ENCODE measurements at regions not wholly inside any gene's neighbourhood (a gene's known extent, or its start where the extent isn't known, plus 50 kb on each side); places are given as distances from the start of the nearest gene placed in this dataset.
"Not testable (repeated sequence)": the region's sequence is repeated elsewhere in the genome, so short reads cannot be mapped to it uniquely, and the experiment has no call there.

DNA sequence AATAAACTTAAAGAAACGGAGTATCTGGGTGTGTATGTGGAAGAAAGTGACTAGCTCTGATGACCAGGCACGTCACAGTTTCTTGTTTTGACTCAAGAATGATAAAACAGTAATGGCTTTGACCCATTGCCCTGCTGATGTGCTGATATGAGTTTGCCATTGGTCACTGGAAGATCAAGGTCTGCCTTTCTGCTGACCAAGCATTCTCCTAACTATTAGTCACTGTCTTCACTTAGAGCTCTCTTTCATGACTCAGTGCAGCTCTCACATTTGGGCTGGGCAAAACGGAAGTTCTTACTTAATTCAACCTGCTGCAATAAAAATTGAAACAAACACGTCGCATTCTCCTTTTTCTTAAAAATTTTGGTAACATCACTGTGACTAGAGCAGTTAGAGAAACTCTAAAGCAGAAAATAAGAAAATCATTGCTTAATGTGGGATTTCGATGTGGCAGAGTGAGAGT, 366.7 kb downstream of the BTG1 start:
- DNase-seq = peak; percentile 33

DNA sequence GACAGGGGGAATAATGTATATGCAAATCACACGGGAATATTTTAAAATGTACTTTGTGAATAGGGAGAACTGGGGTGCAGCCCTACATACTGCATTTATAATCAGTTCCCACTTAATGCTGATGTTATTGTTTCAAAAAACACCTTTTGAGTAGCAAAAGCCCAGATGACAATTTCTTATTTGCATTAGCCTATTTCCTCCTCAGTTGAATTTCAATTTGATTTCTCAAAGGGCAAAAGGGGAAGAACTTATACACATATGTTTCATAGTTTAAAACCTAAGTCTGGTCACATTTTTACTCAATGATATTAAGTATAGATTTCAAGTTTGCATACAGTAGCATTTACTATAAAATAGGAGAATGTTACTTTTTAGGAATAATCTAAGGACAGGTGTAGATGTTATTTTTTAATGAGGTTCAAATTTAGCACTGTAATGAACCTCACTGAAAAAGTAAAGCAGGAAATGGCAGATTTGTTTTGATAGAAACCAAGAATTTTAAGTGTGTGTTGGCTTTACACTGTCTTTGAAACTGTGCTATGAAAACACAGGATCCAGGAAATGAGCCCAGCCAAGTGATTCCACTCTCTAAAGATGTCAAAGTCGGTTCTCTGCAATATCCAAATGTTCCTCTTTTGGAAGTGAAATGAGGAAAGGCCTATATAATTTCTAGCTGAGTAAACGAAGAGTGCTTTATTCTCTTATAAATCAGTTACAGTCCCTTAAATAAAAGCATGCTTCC, 367.4 kb downstream of the BTG1 start:
- DNase-seq = no peak

DNA sequence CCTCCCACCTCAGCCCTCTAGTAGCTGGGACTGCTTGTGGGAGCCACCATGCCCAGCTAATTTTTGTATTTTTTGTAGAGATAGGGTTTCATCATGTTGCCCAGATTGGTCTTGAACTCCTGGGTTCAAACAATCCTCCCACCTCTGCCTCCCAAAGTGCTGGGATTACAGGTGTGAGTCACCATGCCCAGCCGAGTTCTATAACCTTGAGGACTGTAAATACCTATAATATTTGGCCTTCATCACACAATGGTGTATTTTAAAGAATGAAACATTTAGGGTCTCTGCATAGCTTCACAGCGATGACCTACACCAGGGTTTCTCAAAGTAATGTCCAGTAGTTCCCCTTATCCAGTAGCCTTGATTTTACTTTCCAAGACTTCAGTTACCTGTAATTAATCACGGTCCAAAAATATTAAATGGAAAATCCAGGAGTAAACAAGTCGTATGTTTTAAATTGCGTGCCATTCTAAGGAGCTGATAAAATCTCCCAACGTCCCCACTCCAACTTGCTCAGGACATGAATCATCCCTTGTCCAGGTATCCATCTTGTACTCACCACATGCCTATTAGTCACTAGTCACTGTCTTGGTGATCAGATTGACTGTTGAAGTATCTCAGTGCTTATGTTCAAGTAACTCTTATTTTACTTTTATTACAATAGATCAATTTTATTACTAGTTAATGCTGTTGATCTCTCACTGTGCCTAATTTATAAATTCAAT, 368.2 kb downstream of the BTG1 start:
- no peak for DNase-seq

DNA sequence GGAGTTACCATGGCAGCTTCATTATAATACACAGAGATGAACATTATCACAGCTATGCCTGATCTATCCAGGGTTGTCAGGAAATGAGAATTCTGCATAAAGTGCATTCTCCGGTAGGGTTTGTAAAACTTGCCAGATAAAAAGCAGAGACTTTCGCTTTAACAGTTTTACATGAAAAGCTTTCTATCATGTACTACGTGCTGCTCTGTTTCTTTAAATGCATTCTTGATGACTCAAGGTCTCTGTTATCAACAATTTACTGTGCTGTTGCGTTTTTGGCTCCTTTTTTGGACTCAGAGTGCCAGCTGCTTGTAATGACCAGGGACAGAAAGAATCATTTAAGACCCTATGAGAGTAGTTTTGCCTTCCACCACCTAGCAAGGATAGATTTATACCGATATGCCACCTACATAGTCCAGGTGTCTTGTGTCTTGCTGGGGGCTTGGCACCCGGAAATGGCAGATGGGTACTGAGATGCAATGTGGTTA, 371.2 kb downstream of the BTG1 start:
- no peak for DNase-seq

DNA sequence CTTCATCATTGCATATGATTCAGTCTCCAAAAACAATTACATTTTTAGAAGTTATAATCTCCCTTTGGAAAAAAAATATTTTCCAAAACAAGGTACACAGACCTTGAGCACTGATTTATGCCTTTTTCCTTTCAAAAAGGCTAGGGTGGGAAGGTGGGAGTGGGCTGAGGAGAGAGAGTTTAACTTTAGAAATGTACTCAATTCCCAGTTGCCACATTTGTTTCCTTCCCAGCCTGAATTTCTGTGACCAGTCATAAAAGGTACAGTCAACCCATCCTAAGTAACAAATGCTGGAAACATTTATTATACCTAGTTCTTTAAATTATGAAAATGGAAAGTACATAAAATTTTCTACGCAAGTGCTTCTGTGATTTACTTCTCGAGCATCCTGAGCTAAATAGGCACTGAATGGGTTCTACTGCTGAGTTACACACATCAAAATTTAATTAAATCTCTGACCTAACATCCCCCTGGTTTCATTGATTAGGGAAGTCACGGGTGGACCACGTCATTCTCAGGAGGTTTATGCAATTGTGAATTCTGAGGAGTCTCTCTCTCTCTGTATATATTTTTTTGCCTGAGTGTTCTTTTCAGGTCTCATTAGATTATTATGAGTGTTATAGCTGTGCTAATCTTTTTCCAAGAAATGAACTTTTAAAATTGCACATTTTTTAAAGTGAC, 371.8 kb downstream of the BTG1 start:
- DNase-seq = no peak

DNA sequence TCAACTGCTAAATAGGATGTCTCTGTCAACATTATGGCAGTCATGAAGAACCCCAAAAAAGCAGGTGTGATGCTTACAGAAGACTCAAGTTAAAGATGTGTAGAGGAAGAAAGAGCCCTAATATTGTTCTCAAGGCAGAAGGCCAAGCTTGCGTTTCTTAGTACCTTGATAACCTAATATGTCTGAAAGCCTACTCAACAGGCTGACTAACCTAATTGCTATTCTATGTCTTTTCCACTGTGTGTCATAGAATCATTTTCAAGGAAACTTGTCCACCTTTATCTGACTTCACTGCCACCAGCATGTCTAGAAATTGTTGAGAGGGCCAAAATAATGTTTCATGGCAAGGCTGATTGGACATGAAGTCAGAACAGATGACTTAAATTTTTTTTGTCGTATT, 373.2 kb downstream of the BTG1 start:
- no peak for DNase-seq

DNA sequence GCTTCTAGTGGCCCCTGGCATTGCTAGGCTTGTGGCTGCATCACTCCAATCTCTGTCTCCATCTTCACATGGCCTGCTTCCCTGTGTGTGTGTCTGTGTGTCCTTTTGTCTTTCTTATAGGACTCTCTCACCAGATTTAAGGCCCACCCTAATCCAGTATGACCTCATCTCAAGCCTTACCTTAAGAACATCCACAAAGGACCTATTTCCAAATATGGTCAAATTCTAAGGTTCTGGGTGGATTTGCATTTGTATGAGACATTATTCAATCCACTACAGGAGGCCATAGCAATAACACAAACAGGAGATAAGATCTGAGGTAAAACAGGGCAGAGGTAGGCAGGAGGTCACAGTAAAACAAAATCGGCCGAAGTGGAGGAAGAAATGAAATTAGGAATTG, 375.9 kb downstream of the BTG1 start:
- DNase-seq = no peak

DNA sequence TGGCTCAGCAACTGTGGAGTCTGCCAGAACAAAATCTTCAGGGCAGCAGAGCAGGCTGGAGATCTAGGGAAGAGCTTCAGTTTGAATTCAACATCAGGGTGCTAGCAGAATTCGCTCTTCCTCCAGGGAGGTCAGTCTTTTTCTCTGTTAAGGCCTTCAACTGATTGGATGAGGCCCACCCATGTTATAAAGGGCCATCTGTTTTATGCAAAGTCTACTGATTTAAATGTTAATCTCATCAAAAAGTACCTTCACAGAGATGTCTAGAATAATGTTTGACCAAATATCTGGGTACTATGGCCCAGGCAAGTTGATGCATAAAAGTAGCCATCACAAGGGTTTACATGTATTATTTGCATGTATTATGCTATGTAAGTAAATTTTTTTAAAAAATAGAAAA, 378.4 kb downstream of the BTG1 start:
- DNase-seq = no peak

DNA sequence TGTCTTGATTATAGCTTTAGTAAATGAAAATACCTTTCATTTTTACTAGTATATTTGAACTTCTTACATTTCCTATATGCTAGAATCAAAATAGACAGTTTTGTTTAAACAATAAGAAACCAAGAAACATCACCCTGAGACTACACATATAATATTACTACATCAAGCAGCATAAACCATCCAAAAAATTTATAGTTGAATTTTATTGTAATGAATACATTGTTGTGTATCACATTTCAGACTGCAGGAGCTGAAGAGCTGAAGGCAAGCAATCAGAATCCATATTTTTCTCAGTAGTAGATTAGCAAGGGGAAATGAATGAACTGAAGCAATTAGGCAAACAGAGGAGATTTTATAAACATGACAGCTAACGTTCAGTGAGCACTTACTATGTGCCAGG, 379.2 kb downstream of the BTG1 start:
- no peak for DNase-seq

DNA sequence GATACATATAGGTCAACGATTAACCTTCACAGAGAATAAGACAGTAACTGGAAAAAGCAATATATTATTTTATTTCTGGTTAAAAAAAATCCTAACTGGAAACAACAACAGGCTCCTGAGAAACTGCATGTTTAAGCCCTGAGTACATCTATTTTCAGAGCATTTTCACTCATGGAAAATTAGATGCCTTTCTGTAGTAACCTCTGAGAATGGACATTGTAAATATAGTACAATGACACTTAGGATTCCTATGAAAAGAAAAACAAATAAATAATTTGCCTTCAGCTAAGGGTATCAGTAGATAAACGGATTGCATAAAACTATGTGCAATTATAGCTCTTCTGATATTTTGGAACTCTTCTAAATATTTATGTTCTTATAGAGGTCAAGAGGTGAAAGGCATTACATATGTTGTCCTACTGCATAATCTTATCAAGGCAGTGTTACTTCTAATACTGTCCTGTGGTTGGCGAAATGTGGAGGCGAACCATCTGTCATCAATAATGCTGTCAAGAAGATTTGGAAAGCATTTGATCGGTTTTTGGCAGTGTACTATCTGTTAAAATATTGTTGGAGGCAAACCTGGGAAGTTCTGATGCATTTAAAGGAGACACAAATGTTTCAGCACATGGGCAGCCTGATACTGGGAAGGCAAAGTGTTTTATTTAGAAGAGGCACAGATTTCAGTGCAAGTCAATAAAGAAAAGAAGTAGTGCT, 381.8 kb downstream of the BTG1 start:
- no peak for DNase-seq

DNA sequence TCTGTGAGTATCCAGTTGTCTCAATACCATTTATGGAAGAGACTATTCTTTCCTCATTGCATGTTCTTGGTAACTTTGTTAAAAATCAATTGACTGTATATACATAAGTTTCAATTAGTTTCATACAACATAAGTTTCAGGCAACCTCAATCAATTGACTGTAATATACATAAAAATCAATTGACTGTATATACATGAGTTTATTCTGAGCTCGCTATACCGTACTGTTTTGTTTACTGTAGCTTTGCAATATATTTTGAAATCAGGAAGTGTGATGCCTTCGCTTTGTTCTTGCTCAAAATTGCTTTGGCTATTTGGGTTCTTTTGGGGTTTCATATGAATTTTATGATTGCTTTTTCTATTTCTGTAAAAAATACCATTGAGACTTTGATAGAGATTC, 392.0 kb downstream of the BTG1 start:
- no peak for DNase-seq

DNA sequence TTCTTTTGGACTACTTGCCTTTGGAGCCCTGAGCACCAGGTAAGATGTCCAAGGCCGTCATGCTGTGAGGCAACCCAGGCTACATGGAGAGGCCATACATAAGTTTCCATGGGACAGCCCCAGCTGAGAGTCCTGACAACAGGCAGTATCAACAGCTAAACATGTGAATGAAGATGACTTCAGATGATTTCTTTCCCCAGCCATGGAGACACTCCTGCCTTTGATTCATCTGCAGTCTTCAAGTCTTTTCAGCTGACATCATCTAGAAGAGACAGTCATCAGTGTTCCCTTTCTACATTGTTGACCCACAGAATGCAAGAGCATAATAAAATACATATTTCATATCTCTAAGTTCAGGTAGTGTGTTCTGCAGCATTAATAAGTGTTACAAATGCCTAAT, 398.7 kb downstream of the BTG1 start:
- no peak for DNase-seq

DNA sequence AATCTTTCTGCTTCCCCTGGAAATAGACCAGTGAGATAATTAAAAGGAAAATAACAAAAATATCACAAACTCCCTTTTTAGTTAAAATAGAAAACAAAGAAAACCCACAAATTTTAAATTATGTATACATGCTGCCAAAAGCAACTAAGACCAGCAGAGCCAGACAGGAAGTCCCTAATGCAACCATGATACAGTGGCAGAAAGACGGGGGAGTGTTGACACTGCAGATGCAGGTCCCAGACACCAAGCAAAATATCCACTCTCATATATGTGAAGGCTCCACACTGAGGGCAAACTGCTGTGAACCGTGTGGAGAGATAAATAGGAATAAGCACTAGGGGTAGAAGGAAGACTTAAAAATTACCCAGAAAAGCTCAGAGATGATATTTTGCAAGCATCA, 401.0 kb downstream of the BTG1 start:
- no peak for DNase-seq

DNA sequence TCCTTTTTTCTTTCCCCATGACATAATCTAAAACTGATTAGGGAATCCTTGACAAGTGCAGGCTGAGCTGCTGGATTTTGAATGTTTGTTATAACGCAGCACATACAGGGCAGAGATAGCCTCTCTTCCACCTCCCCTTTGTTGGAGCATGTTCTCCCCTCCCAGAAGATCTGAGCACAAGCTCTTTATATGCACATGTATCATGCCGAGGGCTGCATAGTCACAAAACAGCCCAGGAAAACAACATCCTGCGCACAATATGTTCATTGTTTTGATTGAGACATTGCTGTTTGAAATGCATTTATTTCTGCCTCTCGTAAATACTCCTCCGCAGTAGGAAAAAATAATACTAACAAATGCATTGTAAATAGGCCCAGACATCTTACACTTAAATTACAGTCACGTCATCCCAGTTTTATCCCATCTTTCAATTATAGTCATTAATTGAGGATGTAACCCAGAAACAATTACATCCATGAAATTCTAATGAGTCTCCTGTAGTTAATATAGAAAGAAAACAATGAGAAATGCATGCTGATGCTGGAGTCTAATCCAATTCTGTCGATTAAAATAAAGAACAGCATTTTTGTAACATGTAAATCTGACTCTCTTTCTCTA, 401.8 kb downstream of the BTG1 start:
- DNase-seq = no peak

DNA sequence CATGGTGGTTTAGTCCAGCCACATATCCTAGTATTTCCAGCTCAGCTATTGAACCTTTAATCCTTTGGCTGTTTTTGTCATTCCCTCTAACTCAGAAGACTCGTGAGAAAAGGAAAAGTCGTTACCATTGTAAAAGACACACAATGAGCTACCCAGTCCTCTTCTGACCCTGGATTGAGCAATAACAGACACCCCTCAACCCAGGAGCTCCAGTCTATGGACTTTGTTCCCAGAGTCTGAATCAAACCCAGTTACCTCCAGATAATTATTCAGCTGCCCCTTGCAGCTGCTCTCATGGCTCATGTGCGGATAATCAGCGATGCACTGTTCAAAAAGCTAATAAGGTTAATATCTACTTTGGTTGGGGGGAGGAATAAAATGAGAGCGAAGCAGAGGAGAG, 402.4 kb downstream of the BTG1 start:
- no peak for DNase-seq

DNA sequence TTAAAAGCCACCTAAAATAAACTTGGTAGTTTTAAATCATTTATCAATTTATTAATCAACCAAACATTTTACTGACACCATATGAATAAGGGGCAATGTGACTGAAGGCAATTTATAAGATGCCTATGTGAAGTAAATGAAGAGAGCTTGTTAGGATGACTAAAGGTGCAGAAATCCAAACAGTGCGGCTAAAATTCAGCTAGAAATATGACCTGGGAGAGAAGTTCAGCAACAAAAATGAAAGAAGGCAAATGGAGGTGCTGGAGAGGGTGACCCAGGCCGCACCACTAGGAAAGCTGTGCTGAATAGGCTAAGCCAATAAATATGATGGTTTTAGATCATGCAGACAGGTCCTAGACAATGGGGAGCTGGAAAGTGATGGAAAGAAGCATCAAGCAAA, 403.7 kb downstream of the BTG1 start:
- DNase-seq = no peak

DNA sequence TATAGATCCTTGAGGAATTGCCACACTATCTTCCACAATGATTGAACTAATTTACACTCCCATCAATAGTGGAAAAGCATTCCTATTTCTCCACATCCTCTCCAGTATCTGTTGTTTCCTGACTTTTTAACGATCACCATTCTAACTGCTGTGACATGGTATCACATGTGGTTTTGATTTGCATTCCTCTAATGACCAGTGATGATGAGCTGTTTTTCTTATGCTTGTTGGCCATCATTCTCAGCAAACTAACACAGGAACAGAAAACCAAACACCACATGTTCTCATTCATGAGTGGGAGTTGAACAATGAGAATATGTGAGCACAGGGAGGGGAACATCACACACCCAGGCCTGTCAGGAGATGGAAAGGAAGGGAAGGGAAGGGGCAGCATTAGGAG, 411.8 kb downstream of the BTG1 start:
- DNase-seq = not testable (repeated sequence)

DNA sequence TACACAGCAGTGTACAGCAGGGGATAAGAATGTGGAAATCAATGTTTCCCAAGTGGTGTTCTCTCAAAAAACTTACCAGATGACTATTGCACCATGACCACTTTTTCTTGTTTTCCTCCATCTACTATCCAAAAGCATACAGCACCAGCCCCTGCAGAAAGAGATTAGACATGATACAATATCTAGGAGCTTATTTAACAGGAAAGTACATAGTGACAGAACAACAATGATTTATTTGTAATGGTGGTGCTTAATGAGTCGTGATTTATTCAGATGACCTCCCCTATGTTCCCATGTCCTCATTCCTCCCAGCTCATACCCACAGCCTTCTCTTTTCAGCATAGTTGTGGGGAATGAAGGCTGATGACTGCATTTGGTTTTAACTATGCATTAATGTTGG, 413.6 kb downstream of the BTG1 start:
- no peak for DNase-seq

DNA sequence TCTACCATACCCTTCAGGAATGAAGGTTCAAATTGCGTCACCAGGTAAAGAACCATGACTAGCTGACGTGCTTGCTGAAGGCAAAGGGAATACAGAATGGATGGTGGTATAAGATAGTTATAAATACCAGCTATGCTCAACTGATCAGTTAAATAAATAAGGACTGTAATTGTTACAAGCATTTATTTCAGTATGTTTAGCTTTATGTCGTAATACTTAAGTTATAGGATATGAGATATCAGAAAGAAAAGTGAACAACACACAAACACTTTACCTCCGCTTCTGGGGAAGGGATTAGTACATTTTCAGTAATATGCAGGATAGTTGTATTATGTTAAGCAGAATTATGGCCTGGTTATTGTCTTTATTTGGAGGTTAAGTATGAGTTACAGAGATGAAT, 416.1 kb downstream of the BTG1 start:
- DNase-seq = no peak

DNA sequence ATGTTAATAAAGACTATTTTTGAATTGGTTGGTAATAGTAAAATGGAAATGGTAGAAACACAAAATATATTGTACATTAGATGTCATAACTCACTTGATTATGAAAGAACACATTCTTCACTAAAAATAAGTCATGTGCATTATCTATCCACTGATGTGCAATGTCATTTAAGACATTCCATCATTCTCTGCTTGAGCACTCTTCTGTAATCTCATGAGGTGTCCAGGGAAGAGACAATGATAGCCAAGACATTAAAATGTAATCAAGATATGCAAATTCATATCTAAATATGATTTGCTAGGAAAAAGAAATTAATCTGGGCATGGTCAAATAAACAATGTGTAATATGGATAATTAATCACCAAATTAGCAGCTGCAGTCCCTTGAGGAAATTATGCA, 422.5 kb downstream of the BTG1 start:
- DNase-seq = no peak

DNA sequence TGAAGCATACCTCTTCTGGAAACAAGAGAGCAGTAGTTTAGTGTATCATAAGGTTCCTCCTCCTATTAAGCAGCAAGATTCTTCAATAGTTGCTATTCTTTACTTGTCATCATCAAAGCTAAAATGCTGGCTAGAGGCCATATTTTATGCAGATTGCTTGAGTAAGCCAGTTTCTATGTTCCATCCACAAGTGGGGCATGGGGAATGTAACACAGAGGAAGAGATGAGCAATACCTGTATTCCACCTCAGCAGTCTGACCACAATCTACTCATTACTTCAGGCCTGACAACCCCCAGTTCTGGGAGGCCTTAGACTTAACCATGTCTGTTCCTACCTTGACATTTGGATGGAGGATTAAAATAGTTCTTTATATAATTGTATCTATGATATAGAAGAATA, 423.6 kb downstream of the BTG1 start:
- DNase-seq = no peak

DNA sequence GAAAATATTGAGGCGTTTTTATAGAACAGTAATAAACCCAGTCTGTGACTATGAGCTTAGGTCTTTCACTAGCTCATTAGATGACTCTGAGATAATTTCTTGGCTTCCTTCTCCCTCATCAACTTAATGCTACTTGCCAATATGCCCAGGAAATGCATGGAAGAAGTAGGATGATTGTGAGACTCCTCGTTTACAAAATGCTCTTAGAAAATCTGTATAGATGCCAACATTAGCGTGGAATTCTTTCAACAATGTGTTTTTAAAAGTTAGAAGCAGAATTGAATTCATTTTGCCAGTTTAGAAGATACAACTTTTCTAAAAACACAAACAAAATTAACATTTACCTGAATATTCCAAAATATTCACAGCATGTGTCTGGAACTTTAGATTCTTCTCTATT, 424.6 kb downstream of the BTG1 start:
- DNase-seq = no peak

DNA sequence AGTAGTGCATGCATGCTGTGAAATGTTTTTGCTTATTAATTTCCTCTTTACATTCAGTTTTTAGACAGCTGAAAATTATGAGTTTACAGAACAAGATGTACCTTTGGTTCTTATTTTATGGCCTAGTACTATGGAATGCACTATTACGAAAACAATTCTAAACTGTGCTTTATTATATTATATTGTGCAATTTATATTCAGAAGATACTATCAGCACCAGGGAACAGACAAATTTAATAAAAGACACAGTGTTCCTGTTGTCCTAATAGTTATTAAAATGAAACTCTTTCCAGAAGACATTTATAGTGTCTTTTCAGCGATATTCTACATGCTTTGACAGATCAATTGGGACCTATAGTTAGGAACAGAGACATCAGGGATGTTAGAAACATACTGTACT, 427.3 kb downstream of the BTG1 start:
- no peak for DNase-seq

Measured in activated T-cell treated with anti-CD3 and anti-CD28 coated beads, Interleukin-2, amount 50 U/mL, for 1 hour (primary cell).